HPDE6-E6E7 (cell line): ENCODE measurements at regions not wholly inside any gene's neighbourhood (a gene's known extent, or its start where the extent isn't known, plus 50 kb on each side); places are given as distances from the start of the nearest gene placed in this dataset.

ENCODE experiments used
- DNase-seq: peaks from one replicate; pipeline ENCODE4 v3.0.0; 2011; ENCODE audit warnings: missing footprints; ENCODE audit errors: extremely low spot score

DNA sequence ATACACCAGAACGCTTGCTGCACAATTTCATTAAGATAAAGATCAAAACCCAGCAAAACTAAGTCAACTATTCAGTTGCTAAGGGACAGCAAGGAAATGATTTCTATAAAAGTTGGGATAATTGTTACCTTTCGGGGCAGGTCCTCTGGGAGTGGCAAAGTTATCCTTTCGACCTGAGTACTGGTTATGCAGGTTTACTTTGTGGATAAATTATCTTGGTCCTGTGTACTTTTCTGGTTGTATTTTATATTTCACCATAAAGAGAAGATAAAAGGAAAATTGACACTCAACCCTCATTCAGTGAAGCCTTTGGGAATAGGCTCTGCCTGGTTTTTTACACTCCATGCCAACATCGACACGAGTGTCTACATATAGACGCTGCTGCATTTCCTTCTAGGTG, 146.5 kb downstream of the SYK start:
- no peak for DNase-seq

DNA sequence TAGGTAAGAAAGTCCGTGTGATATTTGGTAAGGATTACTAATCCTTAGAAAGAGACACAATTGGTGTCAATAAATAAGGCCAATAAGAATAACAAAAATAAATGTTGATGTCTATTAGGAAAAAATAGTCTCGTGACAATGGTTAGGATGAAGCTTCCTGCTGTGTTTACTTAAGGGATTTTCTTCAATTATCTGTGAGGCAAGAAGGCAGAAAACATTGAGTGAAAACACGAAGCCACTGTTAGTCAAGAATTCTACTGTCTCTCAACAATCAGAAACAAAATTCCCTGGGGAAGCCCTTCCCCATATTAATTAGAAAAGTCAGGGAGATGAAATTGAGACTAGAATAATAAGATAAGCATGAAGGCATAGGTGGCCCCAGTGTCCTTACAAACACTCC, 149.0 kb downstream of the SYK start:
- DNase-seq = no peak

DNA sequence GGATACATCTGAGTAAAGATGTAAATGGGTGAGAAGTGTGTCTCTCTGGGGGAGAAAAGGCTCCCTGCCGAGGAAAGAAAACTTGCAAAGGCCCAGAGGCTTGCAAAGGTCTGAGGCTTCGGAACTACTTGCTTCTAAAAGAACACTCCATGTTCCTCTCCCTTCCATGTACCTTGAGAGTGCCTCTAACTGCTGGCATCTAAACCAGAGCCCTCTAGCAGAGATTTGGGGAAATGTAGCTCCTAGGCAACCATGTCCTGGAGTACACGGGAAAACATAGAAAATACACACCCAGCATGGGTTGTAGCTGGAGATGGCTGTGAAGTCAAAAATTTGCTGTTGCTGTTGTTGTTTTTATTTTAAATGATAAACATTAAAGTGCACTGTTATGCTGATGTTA, 151.6 kb downstream of the SYK start:
- no peak for DNase-seq

DNA sequence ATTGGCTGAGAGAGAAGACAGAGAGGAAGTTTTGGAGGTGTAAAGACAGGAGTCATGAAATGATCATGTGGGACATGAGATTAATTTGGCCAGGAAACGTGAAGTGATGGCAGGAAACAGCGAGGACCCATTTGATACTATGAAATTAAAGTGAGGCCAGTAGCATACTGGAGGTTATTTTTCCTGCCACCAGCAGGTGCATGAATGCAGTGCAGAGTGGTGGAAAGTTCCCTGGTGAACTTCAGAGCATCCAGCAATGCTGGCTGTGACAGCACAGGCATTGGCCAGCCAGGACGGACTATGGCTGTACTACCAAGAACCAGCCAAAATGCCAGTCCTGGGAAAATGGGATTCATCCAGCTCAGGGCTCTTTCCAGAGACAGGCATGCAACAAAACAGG, 152.2 kb downstream of the SYK start:
- no peak for DNase-seq

DNA sequence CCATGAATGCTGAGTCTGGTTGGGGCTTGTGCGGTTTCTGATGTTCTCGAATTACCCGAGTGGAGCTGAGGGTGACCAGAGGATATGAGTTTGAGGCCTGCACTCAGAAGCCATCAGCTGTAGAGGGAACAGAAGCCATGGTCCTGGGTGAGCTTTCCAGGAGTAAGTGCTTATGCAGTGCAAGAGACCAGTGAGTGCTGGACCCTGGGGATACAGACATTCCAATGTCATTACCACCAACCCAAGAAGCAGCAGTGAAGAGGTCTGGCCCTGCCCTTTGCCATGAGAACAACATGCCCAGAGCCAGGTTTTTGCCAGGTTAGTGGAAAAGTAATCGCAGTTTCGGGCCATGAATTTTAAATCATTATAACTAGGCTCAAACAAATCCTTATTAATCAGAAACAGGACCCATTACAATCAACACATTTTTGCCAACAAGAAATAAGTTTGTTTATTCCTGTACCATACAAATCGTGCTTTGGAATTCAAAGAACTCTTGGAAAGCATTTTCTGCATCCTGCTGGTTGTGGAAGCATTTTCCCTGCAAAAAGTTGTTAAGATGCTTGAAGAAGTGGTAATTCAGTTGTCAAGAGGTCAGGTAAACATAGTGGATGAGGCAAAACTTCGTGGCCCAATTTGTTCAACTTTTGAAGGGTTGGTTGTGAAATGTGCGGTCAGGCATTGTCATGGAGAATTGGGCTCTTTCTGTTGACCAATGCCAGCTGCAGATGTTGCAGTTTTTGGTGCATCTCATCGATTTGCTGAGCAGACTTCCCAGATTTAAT, 154.6 kb downstream of the SYK start:
- DNase-seq = no peak

DNA sequence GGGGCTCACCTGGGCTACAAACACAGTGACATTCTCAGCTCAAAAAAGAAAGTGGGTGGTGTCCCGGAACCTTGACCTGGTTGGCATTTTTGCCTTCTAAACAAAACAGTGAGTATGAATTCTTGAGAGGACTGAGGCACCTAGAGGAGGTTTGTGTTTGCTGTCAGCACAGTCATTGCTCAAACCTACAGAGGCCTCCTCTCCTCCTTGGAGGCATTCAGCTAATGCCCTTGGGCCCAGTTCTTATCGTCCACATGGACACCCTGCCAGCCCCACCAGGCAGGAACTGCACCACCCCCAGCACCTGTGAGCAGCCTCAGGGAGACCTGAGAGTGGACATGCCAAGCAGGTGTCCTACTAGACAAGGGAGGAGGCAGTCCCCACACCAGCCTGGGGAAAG, 156.7 kb downstream of the SYK start:
- no peak for DNase-seq

DNA sequence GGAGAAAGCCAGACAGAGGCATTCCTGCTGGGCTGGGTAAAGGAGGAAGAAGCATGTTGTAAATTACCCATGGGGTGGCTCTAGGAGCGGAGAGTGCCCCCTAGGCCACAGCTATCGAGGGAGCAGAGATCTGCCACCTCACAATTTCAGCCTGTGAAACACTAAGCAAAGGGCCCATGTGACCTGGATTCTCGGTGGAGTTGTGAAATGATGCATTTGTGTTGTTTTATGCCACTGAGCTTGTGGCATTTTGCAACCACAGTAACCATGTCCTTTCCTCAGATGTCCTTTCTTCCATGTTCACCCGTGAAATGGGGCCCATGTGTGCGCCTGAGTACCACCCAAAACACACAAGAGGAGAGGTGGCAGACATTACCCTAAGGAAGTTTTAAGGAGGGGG, 159.3 kb downstream of the SYK start:
- no peak for DNase-seq

DNA sequence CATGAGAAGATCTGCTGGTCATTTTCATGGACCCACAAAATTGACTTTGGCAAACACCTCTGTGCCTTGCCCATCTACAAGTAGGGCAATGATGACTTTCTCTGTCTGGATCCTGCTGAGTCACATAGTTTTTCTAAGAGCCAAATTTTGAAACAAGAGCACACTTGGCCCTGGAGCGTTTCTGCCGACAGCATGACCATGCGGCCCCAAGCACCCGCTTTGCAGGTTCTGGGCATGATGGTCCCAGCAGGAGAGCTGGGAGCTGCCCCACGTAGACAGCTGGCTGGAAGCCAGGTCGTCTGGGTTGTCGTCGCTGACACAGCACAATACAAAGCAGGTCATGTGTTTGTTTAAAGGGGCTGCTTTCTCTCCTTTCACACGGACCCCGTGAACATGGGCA, 159.8 kb downstream of the SYK start:
- no peak for DNase-seq

DNA sequence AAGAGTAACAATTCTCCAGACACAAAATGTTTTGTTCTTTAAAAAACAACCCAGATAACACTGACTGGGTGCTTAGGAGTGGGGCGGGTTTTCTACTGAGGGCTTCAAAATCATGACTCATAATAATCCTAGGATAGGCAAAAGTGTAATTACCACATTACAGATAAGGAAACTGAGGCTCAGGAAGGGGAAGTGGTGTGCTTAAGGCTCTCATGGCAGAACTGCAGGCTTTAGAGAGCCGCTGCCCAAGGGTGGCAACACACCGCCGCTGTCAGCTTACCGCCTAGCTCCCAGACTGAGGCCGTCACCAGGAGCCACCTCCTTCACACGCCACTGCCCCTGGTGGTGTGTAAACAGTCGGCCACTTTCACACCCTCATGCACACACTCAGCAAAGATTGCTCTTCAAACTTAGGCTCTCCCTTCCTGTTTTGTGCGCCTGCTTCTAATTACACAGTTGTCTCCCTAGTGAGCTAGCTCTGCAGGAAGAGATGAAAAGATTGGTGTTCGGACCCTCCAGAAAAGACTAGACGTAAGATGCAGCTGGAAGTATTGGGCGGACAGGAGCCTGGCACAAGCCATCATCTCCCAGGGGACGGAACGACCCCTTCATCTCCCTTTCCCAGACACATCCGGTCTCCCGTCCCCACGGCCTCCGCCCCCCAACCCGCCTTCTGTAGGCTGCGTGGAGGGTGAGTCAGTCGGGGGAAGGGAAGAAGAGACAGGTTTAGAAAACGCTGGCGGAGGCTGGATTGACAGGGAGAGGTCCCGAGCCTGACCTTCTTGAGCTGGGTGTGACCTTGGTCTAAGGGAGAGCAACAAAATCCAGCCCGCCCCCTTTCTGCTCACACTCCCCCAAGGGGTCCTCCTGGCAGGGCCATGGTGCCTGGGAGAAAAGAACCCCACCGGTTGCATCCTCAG, 162.7 kb downstream of the SYK start:
- DNase-seq = no peak

DNA sequence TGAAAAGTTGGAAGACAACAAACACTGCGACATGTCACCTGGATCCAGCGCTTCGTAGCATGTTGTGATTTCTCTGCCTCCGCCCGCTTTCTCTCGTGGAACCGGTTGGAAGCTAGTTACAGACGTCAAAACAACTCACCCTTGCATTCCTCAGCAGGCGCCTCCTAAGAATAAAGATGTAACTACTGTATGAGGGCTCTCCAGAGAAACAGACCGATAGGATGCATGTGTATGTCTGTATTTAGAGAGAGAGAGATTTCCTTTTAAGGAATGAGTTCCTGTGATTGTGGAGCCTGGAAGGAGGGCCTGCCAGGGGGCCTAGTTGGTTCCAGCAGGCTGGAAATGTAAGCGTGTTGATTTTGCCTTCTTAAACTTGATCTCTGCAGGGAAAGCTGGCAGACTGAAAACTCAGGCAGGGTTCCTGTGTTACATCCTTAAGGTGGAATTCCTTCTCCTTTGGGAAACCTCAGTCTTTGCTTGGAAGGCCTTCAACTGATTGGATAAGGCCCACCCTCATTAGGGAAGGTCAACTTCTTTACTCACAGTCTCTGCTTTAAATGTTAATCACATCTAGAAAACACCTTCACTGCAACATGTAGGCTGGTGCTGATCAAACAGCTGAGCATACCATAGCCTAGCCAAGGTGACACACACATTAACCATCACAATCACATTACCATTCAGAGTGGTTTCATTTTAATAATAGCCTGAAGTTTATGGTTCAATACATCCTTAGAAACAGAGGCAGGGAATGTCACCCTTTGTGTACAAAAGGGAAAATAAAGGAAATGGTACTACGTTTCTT, 163.8 kb downstream of the SYK start:
- DNase-seq = no peak

DNA sequence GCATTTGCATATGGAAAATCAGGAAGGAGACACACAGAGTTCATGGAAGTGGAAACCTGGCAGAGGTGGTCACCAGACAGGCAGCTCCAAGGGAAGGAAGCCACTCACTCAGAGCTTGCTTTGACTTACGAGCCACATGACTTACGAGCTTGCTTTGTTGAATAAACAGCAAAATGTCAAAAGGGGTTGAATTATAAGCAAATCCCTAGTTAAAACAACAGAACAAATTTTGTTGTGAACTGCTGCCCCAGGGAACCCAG, 164.3 kb downstream of the SYK start:
- no peak for DNase-seq

DNA sequence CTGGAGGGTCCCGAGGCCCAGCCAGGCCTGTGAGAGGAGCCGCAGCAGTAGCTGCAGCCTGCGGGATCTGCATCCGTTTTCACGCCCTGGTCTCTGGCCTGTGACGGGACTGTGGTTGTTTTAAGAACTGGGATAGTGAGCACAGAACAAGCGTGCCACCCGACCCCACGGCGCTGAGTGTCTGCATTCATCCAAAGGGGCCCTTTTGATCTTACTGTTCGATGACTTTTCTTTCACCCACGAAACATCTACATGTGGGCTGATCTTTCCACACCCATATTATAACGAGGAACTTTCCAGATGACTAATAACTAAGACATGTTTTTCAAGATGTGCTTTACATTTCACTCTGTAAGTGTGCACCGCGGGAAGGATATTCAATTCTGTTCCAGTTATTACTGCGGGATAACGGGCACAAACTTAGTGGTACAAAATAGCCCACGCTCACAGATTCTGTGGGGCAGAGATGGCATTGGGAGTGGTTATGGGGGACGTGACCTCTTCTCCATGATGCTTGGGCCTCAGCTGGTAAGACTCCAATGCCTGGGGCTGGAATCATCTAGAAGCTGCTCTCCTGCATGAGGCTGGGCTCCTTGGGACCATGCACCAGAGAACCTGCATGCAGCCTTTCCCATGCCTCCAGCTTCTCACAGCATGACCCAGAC, 165.0 kb downstream of the SYK start:
- peak; percentile 54 for DNase-seq

DNA sequence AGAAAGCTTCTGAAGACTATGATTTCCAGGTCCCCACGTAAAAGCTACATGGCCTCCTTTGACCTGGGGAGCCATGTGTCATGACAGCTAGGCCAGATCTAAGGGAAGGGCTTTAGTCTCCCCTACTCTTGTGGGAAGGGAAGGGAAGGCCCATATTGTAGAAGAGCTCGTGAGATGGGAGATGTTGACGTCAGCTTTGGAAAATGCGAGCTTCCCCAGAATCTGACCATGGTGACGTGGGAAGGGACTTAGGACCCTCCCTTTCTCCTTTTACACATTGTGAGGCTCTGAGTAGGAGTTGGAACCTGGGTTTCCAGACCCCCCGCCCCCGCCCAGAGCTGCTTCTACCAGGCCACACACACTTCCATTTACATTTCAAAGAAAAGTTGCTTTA, 165.5 kb downstream of the SYK start:
- DNase-seq = no peak

DNA sequence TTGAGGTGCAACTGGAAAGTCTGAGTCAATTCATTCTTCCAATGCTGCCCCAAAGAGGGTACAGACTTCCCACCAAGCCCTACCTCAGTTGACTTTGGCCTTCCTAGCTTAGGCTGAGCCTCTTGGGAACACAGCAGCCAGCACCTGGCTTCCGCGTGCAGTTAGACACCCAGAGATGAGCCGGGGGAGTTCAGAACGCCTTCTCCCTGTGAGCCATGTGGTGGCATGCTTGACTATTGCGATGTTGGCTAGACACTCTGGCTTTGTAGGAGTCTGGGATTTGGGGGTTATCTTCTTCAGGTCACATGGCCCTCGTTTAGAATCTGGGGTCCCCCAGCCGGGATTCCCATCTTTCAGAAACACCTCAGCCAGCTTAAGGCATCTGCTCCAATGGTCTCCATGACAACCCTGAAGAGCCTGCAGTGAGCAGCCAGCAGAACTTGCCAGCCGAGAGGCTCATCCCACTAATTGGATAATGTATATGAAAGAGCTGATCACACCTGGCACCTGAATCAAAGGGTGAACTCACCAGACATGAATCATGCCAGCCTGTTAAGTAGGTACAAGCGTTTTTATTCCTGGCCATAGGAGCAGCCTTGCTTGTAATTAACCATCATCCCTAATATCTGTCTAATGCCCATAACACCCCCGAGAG, 167.5 kb downstream of the SYK start:
- DNase-seq = no peak

DNA sequence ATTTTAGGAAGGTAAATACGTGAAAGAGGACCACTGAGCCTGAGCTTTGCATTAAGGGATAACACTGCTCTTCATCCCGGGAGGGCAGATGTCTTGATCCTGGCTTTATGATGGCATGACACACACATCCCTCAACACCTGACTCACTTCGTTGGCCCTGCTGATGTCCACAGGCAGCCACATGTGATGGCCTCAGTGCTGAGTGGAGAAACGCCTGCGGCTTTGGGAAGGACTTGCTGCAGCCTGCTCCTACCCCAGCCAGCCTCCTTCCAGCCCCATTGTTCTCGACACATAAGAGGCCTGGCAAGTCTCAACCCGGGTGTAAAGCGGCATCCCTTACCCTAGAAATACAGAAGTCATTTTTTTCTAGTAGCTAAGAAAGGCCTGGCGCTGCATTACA, 169.0 kb downstream of the SYK start:
- peak; percentile 95 for DNase-seq

DNA sequence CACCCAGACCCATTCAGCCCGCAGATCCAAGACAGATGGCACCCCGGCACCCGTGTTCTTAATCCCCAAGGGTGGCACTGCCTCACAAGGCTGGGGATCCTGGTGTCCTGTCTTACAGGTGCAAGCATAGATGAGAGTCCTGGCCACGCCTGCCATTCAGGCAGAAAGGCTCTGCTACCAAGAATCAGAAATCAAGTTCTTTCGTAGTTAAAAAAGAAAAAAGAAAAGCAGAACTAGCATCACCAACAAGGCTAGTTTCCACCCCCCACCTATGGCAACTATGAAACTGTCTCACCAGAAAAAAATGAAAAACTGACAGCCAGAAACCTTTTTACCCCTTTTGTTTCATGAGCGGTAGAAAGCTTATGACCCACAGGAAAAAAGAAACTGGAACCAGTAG, 170.4 kb downstream of the SYK start:
- no peak for DNase-seq

DNA sequence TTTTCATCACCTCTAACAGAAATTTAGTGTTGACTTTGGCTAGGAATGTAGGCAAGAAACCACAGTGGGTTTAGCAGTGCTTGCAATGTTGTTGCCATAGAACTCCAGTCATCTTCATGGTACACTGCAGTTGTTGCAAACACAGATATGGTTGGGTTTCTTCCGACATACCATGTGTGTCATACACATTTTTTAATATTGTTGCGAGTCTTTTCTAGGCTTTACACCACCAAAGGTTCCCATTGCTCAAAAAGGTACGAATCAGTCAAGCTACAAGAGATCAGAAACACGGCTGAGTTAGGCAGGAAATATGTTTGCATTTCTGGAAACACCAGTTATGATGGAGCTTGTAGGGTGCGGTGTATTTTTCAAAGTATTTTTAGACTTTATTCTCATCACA, 172.4 kb downstream of the SYK start:
- DNase-seq = no peak

DNA sequence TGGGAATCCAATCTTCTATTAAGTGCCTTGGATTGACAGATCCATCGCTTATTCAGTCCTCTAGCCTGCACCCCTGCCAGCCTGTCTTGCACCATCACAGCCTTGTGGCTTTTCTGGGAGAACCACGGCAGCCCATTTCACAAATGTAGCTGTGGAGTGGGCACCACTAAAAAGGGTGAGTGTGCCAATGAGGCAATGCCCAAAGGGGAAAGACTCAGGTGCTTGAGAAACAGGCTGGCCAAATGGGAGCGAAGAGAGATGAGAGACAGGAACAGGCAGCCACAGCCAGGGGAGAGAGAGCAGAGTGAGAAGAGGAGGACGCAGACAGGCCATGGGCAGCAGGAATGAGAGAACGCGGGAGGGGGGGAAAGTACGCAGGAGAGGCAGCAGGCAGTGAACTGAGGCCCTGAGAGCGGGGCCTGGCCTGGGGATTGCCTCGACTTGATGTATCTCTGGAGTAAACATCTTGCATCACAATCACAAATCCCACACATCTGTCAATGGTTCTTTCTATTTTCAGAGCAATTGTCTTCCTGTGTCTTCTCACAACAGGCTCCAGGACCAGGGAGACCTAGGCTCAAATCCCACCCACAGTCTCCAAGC, 173.1 kb downstream of the SYK start:
- no peak for DNase-seq

DNA sequence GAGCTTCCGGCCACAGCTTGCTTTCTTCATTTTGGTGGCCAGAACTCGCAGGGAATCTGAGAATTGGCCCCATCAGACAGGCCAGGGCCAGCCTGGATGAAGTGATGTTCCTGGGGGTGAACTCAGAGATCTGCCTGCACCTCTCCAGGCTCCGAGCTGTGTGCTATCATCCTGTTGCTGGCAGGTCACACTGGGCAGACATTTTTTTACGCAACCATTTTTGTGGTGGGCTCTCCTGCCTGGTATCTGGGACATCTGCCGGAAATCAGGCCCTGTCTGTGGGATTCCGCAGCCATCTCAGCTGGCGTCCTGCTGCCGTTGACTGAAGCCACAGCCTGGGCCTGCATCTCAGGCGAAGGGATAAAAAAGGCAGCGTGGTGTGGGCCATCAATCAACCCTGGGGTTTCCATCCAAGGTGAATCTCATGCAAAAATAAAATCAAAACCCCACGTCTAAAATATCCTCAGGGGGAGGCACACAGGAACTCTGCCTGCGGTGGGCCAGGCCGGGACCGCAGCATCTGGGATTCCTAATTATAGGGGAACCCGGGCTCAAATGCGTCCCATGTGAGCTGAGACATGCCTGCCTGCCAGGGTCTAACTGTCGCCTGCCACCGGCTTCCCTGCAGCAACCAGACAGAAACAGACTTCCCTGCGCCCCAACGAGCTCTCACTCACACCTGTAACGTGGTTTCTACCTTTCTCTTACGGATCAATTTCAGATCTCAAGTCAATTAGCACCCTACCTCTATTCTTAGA, 174.3 kb downstream of the SYK start:
- DNase-seq = no peak

DNA sequence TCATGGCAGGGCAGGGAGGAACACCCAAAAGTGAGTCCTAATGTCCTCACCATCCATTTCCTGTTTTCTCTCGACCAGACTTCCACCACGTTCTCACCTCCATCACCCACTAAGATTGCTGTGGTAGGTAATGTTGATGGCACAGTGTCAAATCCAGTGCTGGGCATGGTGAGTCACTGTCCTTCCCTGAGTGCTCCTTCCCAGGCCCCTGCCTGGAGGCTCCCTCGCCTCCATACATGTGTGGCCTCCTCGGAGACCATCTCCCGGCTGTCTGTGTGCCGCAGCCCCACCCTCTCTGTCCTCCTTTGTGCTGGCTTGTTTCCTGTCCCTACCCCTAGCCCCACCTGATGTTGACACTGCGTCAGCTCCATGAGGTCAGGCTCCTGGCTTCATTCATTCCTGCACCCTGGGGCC, 177.5 kb downstream of the SYK start:
- no peak for DNase-seq
